Hepatocyte (in vitro differentiated cells): ENCODE measurements at regions not wholly inside any gene's neighbourhood (a gene's known extent, or its start where the extent isn't known, plus 50 kb on each side); places are given as distances from the start of the nearest gene placed in this dataset.

ENCODE experiments used
- EZH2 ChIP-seq: fragments of 200-600 bp; sonication (generic); IDR thresholded peaks from 2 replicates; pipeline ENCODE4 v1.6.1; 2016; ENCODE audit warnings: antibody characterized with exemption, mild to moderate bottlenecking, borderline replicate concordance
- TF ChIP-seq, protein P1 (sequence below): fragments of 200-600 bp; sonication (generic); IDR thresholded peaks from 2 replicates; pipeline ENCODE4 v1.5.1; 2016; ENCODE audit warnings: antibody characterized with exemption, mild to moderate bottlenecking; ENCODE audit not compliant: poor library complexity

DNA sequence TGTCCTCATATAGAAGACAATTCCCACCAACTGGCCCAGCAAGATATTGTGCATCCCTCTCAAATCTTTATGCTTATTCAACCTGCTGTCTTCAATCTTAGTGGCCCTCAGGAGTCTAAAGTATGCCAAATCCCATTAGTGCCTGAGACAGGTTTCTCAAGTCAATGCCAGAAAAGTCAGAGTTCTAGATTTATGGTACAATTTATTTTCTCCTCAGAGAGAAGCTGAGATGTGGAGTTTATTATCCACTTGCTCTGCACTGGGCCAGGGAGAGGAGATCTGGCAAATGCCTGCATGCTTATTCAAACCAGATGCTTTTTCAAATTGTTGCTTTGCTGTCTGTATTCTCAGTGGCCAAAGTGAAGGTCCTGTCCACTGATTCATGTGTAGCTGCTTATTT, 825.2 kb downstream of the METTL4 start:
- TF ChIP-seq, protein P1, sequence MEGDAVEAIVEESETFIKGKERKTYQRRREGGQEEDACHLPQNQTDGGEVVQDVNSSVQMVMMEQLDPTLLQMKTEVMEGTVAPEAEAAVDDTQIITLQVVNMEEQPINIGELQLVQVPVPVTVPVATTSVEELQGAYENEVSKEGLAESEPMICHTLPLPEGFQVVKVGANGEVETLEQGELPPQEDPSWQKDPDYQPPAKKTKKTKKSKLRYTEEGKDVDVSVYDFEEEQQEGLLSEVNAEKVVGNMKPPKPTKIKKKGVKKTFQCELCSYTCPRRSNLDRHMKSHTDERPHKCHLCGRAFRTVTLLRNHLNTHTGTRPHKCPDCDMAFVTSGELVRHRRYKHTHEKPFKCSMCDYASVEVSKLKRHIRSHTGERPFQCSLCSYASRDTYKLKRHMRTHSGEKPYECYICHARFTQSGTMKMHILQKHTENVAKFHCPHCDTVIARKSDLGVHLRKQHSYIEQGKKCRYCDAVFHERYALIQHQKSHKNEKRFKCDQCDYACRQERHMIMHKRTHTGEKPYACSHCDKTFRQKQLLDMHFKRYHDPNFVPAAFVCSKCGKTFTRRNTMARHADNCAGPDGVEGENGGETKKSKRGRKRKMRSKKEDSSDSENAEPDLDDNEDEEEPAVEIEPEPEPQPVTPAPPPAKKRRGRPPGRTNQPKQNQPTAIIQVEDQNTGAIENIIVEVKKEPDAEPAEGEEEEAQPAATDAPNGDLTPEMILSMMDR, result no peak
- no peak for TF ChIP-seq EZH2
